ENCODE measurements at regions not wholly inside any gene's neighbourhood (a gene's known extent, or its start where the extent isn't known, plus 50 kb on each side); places are given as distances from the start of the nearest gene placed in this dataset.
A peak's percentile ranks its signal among the peaks of the same experiment; 100 is the strongest.

DNA sequence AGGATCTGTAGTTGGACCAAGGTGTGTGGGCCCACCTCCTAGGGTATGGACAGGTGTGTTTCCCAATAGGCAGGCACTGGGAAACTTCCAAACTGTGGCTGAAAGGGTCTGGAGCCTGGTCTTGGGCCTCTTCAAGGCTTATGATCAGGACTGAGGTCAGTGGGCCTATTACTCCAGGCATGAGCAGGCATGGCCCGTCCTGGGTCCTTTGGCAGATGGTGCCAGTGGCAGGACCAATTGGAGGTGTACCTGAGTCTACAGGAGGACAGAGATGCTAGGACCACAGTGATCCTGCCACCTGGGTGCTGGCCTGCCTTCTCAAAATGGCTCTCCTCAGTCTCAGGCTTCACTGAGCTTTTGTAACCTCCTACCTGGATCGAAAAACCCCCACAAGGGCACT is 95.4 kb downstream of the RAB18 start:
- DNase-seq, result no peak
- intact Hi-C loops (cut with DNase I), result no loop called here

DNA sequence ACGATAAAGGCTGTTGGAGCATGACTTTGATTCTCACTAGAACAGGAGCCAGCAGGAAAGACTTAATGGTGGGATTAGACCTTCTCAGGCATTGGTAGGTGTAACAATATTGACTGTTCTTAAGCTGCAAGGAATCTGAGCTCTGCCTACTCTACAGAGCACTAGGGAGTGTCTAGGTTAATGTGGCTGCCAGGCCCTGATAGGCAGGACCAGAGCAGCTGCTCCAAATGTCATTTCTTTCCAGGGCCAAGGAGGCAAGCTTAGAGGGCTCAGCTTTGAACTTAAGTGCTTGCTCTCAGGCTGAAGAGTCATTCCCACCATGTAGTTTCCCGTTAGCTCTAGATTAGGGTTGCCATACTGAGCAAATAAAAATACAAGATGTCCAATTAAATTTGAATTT is 96.8 kb downstream of the RAB18 start:
- intact Hi-C loops (cut with DNase I), result no loop called here
- DNase-seq, result no peak

DNA sequence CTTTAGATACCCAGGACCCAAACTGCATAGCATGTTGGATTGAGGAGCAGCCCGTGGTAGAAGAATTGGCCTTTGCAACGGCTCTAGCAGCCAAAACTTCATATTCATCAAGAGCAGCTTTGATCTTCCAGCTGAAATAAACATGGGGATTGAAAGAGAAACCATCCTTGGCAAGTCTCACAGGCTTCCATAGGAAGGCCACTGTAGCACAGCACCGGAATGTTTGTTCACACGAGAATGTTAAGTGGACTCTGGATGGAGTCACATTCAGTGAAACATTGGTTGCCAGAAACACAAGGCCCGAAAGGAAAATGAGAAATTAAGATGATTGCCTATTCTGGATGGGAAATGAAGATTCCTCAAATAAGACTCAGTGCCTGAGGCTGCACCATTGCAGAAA is 97.4 kb downstream of the RAB18 start:
- no peak for DNase-seq
- intact Hi-C loops (cut with DNase I), result no loop called here

DNA sequence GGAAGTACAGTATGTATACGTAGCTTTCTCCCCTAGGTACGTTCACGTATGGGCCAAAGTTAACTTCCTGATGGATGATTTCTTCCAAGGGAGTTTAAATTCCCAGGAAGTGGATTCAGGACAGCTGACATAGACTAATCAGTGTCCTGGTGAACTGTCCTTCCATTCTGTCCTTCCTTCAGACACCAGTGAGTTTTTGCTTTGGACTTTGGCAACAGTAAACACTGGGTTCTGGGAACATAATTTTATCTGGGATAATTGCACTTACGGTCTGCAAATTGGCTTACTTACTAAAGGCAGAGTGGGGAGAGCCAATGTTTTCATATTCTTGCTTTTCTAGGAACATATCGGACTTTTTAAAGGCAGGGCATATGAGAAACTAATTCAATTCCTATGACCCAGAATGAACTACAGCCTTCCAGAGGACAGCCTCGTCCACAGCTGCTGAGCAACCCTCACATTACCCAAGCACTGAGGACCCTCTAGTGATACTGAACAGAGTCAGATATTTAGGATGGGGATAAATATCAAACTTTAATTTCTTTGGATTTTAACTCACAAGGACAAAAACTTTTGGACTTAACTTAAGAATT is 97.9 kb downstream of the RAB18 start:
- DNase-seq, result no peak
- intact Hi-C loops (cut with DNase I), result no loop called here

DNA sequence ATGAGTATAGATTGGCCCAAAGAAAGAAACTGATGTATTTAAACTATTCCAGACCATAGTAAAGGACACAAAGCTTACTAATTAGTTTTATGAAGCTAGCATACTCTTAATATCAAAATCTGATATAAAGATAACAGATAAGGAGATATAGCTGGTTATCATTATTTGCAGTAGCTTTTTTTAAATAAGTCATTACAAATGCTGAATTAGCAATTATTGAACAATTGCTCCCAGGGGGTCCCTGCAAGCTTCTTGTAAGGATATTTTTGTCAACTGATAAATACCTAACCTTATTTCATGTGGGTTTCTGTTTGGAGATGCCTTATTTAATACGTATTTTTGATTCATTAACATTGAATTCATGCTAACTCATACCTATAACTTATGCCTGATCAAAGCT is 99.0 kb downstream of the RAB18 start:
- intact Hi-C loops (cut with DNase I), result no loop called here
- no peak for DNase-seq

DNA sequence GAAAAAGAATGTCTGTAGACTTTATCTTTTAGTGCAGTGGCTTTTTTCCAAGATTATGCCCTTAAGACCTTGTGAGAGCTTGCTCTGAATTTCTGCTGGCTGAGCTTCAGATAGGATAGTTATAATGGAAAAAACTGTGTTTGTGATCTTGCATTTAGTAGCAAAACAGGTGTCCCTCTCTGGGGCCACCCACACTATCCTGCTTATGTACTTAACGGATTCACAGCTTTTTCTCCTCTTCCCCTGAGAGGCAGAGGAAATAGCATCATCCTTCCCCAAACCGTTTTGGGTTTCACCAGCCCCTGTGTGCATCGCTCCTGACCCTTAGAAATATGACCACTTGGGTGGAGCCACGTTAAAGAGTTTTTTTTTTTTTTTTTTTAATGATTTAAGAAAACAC is 101.2 kb downstream of the RAB18 start:
- intact Hi-C loops (cut with DNase I), result no loop called here
- DNase-seq, result no peak

DNA sequence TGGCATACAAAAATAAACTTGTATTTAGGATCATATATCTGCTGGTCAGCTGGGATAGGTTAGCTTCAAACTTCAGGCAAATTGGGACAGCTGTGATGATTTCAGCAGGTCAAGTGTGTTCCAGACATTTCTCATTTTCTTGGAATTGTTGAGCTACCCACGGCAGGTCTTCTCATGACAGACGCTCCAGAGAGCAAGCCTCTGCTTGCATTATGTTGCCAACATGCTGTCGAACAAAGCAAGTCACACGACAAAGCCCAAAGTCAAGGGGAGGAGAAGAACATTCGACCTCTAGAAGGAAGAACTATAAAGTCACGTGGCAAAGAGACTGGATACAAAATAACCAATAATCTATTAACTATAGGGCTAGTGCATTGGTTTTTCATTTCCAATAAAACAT is 103.5 kb downstream of the RAB18 start:
- no peak for DNase-seq
- intact Hi-C loops (cut with DNase I), result no loop called here

DNA sequence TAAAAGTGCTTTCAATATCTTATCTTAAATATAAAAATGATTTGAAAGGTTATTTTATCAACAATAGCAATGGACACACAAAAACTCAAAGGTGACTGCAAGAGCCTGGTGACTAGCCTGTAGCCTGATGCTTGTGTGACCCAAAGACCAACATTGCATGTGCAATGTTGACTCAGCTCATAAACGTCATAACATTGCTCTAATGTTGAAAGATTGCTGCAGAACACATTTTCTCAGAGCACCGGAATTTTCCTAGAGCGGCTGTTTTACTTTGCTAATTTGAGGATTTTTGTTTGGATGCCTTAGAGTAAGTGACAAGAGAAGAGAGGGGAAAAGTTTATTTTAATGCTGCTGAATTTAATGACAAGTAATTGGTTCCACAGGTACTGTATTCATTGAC is 107.1 kb downstream of the RAB18 start:
- intact Hi-C loops (cut with DNase I), result no loop called here
- no peak for DNase-seq

DNA sequence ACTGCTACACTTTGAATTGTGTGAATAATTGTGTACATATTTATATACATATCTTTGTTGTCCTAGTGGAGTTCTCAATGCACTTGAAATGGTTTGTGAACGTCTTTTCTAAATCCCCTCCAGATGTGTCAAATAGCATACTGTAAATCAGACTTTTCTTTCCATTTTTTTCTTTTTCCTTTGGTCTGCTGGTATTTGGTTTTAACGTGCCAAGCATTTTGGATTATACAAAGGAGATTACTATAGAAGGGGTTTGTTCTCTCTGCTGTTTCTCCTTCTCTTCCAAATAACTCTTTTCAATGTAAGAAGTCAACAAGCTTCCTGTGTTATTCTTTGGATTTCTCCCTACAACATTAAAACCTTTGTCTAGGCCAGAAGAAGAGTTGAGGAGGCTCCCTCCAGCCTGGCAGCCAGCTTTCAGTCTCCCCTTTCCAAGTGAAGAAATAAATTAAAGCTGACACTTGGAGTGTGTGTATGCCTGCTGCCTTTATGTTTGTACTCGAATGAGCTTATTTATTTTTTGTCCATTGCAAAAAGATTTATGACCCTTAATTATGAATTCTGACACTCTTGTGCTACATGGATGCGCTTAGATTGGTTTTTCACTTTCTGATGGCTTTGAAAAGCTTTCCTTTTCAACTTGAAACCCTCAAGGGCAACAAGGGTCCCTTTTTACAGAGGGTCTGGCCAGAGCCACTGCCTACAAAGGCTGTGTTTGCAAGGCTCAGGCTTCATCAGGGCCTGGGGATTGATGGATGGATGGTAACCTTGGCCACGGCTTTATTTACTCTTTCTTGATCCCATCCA is 107.8 kb downstream of the RAB18 start:
- intact Hi-C loops (cut with DNase I), result no loop called here
- DNase-seq, result no peak

DNA sequence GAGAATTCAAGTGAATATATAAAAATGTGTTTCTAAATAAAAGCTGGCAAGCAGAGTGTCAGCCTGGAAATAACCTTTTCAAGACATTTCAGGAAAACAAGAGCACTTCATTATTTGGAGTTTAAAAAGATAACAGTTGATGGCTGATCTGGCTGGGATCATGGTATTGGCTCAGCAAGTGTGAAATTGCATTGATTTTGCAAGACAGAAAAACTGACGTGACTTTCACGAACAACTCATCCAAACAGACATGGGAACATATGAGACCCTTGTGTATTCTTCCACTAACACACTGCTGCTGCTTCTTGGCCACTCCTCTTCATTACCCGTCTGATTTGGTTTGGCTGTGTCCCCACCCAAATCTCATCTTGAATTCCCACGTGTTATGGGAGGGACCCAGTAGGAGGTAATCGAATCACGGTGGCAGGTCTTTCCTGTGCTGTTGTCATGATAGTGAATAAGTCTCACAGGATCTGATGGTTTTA is 108.5 kb downstream of the RAB18 start:
- DNase-seq, result no peak
- intact Hi-C loops (cut with DNase I), result no loop called here

DNA sequence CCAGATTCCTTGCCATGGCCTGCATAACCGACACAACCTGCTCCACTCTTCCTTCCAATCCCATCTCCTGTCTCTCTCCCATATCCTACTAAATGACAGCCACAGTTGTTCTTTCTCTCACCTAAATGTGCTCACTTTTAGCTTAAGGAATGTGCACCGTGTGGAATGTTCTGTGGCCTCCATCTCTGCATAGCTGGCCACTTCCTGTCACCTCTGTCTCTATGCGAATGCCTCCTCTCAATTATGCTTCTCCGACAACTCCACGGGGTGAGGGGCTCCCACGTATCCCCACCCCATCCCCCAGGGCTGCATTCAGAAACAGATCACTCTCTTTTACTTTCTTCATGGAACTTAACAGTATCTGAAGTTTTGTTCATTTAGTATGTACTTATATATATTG is 110.7 kb downstream of the RAB18 start:
- intact Hi-C loops (cut with DNase I), result no loop called here
- no peak for DNase-seq

DNA sequence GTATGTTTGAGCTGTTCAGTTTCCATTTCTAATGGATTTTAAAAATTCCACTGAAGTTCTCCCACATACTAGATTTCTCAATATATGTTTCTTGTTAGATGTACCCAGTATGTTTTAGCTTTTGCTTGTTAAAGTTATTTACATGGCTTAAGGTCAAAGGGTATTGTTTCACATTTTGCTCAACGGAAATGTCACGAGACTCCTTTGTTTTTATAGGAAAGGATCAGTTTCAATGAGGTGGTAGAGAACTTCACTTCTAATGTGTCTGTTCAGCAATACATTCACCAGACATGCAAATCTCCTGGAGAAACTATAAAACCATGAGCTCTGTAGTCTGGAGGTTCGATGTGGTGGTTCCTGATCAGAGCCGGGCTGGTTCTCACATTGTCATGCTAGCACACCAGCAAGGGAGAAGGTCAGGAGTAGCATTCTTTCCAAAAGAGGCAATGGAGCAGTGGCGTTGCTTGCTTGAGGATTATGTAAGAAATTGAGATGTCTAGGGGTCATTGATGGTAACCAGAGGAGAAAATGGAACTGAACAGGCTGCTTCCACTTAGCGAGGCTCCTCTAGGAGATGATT is 114.0 kb downstream of the RAB18 start:
- intact Hi-C loops (cut with DNase I), result no loop called here
- no peak for DNase-seq

DNA sequence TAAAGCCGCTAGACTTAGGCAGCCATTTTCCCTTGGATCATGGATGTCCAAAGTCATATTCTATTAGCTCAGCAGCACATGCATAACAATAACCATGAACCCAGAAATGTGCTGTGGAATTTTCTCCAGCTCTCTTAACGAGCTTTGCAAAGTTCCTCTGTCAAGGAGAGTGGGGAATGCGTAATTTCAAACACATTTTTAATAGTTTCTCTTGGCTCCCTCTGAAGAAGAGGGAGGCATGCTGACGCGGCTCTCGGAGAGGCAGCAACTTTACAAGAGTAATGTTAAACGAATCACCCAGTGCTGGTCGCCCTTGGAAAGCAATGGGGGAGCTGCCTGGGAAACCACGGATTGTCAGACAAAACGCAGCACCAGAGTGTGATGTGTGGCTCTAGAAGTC is 114.8 kb downstream of the RAB18 start:
- intact Hi-C loops (cut with DNase I), result no loop called here
- DNase-seq, result no peak

DNA sequence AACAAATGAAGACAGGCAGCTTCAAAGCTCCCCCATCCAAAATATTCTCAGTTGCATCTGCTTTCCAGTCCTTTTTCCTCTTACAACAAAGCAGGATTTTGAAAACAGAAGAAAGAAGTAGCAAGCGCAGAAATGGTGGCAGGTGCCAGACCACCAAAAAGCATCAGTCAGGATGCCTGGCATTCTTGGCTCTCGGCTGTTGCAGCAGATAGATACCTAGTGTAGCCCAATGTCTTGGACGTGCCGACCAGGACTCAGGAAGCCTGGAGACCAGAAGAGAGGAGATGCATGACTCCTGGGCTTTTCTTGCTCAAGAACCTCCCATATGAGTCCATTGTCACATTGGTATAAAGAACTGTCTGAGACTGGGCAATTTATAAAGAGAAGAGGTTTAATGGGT is 115.2 kb downstream of the RAB18 start:
- intact Hi-C loops (cut with DNase I), result no loop called here
- no peak for DNase-seq

DNA sequence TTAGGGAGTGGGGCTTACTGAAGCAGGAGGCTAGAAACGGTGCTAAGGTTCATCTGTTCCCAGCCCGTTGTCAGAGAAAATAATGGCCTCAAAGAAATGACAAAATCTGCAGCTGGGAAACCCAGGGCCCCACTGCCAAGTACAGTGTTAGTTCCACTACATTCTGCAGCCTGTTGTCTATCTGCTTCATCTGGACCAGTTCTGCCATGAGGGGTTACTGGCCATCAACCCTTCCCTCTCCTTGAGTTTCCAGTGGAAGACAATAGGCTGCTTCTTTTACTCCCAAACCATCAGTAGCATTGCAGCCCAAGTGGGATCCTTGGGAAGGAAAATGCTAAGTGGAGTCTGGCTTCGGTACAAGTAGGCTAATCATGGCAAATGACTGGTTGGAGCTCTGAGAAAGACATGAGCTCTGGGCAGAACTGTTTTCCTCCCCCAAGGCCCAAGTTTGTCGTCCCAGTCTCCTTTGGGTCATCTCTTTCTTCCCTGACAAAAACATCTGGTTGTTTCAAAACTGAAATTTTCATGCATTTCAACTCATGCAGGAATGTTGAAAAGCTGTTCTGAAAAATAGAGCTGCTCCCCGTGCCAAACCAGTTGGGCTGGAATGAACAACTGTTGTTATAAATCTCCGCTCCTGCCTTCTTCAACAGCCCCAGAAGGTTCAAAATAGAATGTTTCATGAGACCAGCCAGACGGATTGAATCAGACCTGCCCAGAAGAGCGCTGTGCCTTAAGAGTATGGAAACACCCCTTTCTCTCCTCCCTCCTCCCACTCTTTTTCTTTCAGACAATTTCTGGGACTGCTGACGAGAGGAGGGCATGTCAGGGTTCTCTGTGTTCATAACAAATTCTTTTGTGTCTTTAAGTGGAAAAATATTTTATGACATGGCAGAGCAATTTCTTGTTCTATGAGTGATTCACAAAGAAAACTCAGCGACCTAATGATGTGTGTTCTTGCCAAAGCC is 116.6 kb downstream of the RAB18 start:
- DNase-seq, result peak in 15 of 42 donors; percentile 3 to 49 (median 23)
- intact Hi-C loops (cut with DNase I), result no loop called here

DNA sequence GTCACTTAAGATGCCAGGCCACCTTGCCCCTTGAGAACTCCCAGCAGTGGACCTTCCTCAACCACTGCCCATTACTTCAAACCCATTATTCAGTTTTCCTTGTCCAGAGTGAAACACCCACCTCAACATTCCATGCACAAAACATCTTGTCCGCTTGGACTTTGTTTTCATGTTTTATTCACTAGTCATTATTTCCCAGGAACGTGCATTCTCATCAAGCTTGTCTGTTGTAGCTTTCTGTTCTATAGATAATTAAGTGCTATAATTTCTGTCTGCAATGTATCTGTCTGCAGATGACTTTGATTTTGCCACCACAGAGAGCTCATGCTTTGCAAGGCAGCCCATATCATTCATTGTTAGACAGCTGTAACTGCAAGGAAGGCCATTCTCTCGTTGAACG is 117.4 kb downstream of the RAB18 start:
- intact Hi-C loops (cut with DNase I), result no loop called here
- no peak for DNase-seq

DNA sequence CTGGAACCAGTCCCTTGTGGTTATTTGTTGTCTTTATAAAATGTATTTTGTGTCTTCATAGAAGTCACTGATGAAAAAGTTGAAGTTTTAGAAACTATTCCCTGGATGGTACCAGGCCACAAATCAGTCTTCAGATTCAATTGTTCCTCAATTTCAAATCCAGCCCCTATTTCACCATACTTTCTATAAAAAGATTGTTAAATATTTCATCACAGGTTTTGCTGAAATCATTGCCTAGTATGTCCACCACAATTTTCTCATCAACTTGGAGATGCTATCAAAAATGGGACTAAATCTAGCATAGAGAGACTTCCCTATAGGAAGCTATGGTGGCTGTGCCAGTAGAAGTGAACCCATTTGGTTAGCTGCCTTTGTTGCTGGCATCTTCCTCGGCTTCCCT is 118.5 kb downstream of the RAB18 start:
- intact Hi-C loops (cut with DNase I), result no loop called here

More for the DNA sequence above, 118.5 kb downstream of the RAB18 start:
- DNase-seq, result no peak

All from head of caudate nucleus (tissue), 42 donors.